A673 (cell line): ENCODE measurements at regions not wholly inside any gene's neighbourhood (a gene's known extent, or its start where the extent isn't known, plus 50 kb on each side); places are given as distances from the start of the nearest gene placed in this dataset.

Experiments
- BruUV-seq: library from RNA; stranded (reverse); fragments of 400-500 nt; replicated peaks from 2 replicates; lab custom pipeline; 2021; lab: Mats Ljungman, UMichigan
- CTCF ChIA-PET: fragments of 300-600 bp; sonication (Branson Sonifier 250); formaldehyde crosslinking; loops from one replicate; lab custom pipeline; 2022; ENCODE audit warnings: antibody characterized with exemption; lab: Charles Lee
- POLR2A ChIA-PET: fragments of 300-600 bp; sonication (Branson Sonifier 250); formaldehyde crosslinking; loops from one replicate; lab custom pipeline; 2022; ENCODE audit warnings: antibody characterized with exemption; ENCODE audit not compliant: low non-redundant PET; lab: Charles Lee
- DNase-seq: peaks from one replicate; pipeline ENCODE4 v3.0.0-alpha.2; 2015; ENCODE audit warnings: low spot score
- H3K27ac ChIP-seq: fragments of 200-600 bp; sonication (generic); 2 replicates; pipeline ENCODE4 v1.5.1; 2016; ENCODE audit warnings: mixed run types, low read depth, mild to moderate bottlenecking, mixed read lengths, antibody characterized with exemption, low read length; ENCODE audit not compliant: poor library complexity, severe bottlenecking
- H3K27me3 ChIP-seq: fragments of 200-600 bp; sonication (generic); replicated peaks from 2 replicates; pipeline ENCODE4 v1.6.1; 2017; ENCODE audit warnings: mixed run types, low read depth, mild to moderate bottlenecking, mixed read lengths, antibody characterized with exemption, low read length; ENCODE audit not compliant: insufficient read depth, poor library complexity
- H3K36me3 ChIP-seq: fragments of 200-600 bp; sonication (generic); 2 replicates; pipeline ENCODE4 v1.6.1; 2016; ENCODE audit warnings: mixed run types, mild to moderate bottlenecking, mixed read lengths, antibody characterized with exemption, low read length; ENCODE audit not compliant: insufficient read depth, poor library complexity, severe bottlenecking
- H3K4me1 ChIP-seq: fragments of 200-600 bp; sonication (generic); 2 replicates; pipeline ENCODE4 v1.6.1; 2017; ENCODE audit warnings: mixed run types, mild to moderate bottlenecking, mixed read lengths, antibody characterized with exemption, low read length; ENCODE audit not compliant: insufficient read depth, poor library complexity, severe bottlenecking
- H3K4me3 ChIP-seq: fragments of 200-600 bp; sonication (generic); 2 replicates; pipeline ENCODE4 v1.5.1; 2016; ENCODE audit warnings: low read depth, mixed run types, mild to moderate bottlenecking, mixed read lengths, low read length; ENCODE audit not compliant: poor library complexity, severe bottlenecking
- H3K9me3 ChIP-seq: fragments of 200-600 bp; sonication (generic); 2 replicates; pipeline ENCODE4 v1.6.1; 2016; ENCODE audit warnings: mixed run types, low read depth, mild to moderate bottlenecking, mixed read lengths, antibody characterized with exemption, low read length; ENCODE audit not compliant: poor library complexity, severe bottlenecking
- EZH2 ChIP-seq: fragments of 200-600 bp; sonication (generic); IDR thresholded peaks from 2 replicates; pipeline ENCODE4 v1.6.1; 2017; ENCODE audit warnings: borderline replicate concordance, low read depth, mild to moderate bottlenecking, mixed read lengths, antibody characterized with exemption, low read length; ENCODE audit not compliant: poor library complexity, severe bottlenecking
- intact Hi-C: fragments of 100-400 bp; cut with micrococcal nuclease; formaldehyde crosslinking; loops from one replicate; pipeline ENCODE4 v1.10.0; 2022; ENCODE audit not compliant: unreplicated experiment
- TF ChIP-seq, protein P1 (sequence below): fragments of 300-800, 200-600 bp; sonication (generic); conservative IDR thresholded peaks from 2 replicates; pipeline ENCODE4 v1.5.1; 2017; ENCODE audit warnings: low read depth, mild to moderate bottlenecking, antibody characterized with exemption, low read length, moderate library complexity, mixed read lengths

DNA sequence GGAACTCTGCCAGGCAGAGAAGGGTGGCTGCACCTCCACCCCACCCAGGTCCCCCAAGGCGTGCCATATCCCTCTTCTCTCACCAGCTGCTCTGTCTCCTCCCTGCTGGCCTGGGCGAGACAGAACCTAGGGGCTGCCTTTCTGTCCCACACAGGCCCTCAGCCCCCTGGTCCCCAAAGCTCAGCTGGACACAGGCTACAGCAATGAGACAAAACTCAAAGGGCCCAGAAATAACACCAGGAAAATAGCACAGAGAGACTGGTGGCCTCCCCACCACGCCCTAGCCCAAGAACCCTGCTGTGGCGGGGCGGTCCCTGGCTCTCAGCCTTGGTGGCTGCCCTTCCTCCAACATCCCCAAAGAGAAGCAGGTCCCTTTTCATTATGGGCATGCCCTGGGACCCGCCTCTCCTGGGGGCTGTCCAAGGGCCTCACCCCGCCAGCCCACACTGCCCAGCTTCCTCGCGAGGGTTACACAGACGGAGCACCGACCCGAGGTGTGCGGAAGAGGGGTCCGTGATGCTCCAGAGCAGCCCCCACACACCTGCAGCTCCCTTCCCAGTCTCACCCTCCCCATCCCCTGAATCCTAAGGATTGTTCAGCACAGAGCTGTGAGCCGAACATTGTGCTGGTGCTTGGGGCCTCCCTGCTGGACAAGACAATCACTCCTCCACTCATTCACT lies 67.7 kb upstream of the HMX1 start:
- Histone ChIP-seq H3K4me3 (no peak overlapping the region), H3K27ac (no peak overlapping the region), H3K36me3 (no peaks in the 10 kb centered on the region), H3K4me1 (no peaks in the 10 kb centered on the region), H3K27me3 (peaks cover 17% of the 10 kb centered on the region), H3K9me3 (no peaks in the 10 kb centered on the region)
- no peak for TF ChIP-seq EZH2
- TF ChIP-seq, protein P1, sequence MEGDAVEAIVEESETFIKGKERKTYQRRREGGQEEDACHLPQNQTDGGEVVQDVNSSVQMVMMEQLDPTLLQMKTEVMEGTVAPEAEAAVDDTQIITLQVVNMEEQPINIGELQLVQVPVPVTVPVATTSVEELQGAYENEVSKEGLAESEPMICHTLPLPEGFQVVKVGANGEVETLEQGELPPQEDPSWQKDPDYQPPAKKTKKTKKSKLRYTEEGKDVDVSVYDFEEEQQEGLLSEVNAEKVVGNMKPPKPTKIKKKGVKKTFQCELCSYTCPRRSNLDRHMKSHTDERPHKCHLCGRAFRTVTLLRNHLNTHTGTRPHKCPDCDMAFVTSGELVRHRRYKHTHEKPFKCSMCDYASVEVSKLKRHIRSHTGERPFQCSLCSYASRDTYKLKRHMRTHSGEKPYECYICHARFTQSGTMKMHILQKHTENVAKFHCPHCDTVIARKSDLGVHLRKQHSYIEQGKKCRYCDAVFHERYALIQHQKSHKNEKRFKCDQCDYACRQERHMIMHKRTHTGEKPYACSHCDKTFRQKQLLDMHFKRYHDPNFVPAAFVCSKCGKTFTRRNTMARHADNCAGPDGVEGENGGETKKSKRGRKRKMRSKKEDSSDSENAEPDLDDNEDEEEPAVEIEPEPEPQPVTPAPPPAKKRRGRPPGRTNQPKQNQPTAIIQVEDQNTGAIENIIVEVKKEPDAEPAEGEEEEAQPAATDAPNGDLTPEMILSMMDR: no peak
- intact Hi-C loops: no loop called here
- no TSS peak for BruUV-seq
- DNase-seq: no peak
- CTCF ChIA-PET: interaction anchor here (0.7 kb wide), 1 partner anchor 251 kb away, joined by 3 read pairs; no protein-coding TSS in a partner anchor
- POLR2A ChIA-PET: no interaction called here

DNA sequence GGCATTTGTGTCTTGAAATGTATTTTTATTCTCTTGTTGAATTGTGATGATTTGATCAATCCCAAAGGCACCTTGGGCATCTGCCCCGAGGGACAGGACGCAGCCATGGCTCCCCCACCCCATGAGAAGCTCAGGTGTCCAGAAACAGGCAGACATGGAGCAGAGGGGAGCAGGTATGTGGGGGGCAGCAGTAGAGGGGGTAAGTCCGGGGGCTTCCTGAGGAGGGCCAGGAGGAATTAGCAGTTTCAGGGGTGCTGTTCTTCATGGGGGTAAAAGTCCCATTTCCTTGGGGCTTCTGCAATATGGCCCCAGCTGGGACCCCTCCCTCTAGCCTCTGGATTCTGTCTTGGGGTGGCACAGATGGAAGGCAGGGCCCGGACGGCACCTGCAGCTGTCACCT lies 67.0 kb upstream of the HMX1 start:
- no peak for DNase-seq
- POLR2A ChIA-PET: no interaction called here
- BruUV-seq: no TSS peak

GRCh38 chr4:8938137-8938536 lies 66.5 kb upstream of the HMX1 start:
- H3K27me3 ChIP-seq: peaks cover 22% of the 10 kb centered on the region
- no TSS peak for BruUV-seq
- intact Hi-C loops: no loop called here
- H3K27ac ChIP-seq: no peak overlapping the region
- no peak for DNase-seq
- ChIA-PET CTCF (no interaction called here), POLR2A (no interaction called here)
- TF ChIP-seq, protein P1: no peak
- no peak for TF ChIP-seq EZH2
- no peak overlapping the region for H3K4me3 ChIP-seq
- H3K9me3 ChIP-seq: no peaks in the 10 kb centered on the region
- no peaks in the 10 kb centered on the region for H3K36me3 ChIP-seq
- H3K4me1 ChIP-seq: no peaks in the 10 kb centered on the region

More for the DNA sequence above, 67.0 kb upstream of the HMX1 start:
- CTCF ChIA-PET: interaction anchor here (0.7 kb wide), 1 partner anchor 251 kb away, joined by 3 read pairs; no protein-coding TSS in a partner anchor
- Histone ChIP-seq H3K36me3 (no peaks in the 10 kb centered on the region), H3K4me1 (no peaks in the 10 kb centered on the region), H3K27me3 (peaks cover 18% of the 10 kb centered on the region), H3K4me3 (no peak overlapping the region), H3K9me3 (no peaks in the 10 kb centered on the region), H3K27ac (no peak overlapping the region)
- intact Hi-C loops: no loop called here
- TF ChIP-seq, protein P1: no peak
- TF ChIP-seq EZH2: no peak
